Panc1 (cell line): ENCODE measurements at regions not wholly inside any gene's neighbourhood (a gene's known extent, or its start where the extent isn't known, plus 50 kb on each side); places are given as distances from the start of the nearest gene placed in this dataset.

Experiments
- ATAC-seq: fragments of 200-7000 bp; cut with Tn5 transposase; 2 replicates; pipeline ENCODE4 v1.9.1; 2020; ENCODE audit warnings: mild to moderate bottlenecking, moderate library complexity
- BruUV-seq: library from RNA; stranded (reverse); fragments of 400-500 nt; replicated peaks from 2 replicates; lab custom pipeline; 2021; lab: Mats Ljungman, UMichigan
- CTCF ChIA-PET: fragments of 300-600 bp; sonication (Branson Sonifier 250); formaldehyde crosslinking; loops from one replicate; lab custom pipeline; 2022; ENCODE audit warnings: antibody characterized with exemption; lab: Charles Lee
- POLR2A ChIA-PET: fragments of 300-600 bp; sonication (Branson Sonifier 250); formaldehyde crosslinking; loops from one replicate; lab custom pipeline; 2022; ENCODE audit warnings: antibody characterized with exemption; lab: Charles Lee
- DNase-seq: peaks from one replicate; pipeline ENCODE4 v3.0.0-alpha.2; 2010; ENCODE audit warnings: low read depth, low spot score
- H3K27ac ChIP-seq: 2 replicates; pipeline ENCODE4 v1.5.1; 2011; ENCODE audit warnings: mild to moderate bottlenecking, low read length, inconsistent platforms
- H3K27me3 ChIP-seq: fragments of 200-500 bp; sonication (Bioruptor generic); 2 replicates; pipeline ENCODE4 v1.6.0; 2014; ENCODE audit warnings: low read length, inconsistent platforms; ENCODE audit not compliant: control insufficient read depth, insufficient read depth
- H3K36me3 ChIP-seq: fragments of 200-500 bp; sonication (Bioruptor generic); 2 replicates; pipeline ENCODE4 v1.5.1; 2014; ENCODE audit warnings: inconsistent platforms, mild to moderate bottlenecking, low read length, moderate library complexity; ENCODE audit not compliant: control insufficient read depth, insufficient read depth
- H3K4me1 ChIP-seq: 2 replicates; pipeline ENCODE4 v1.5.1; 2011; ENCODE audit warnings: inconsistent platforms, mild to moderate bottlenecking, low read length, moderate library complexity; ENCODE audit not compliant: control insufficient read depth, insufficient read depth
- H3K4me3 ChIP-seq, 2 experiments: 2 replicates each; pipeline ENCODE4 v1.5.1; 2011 to 2012; ENCODE audit warnings: low read depth in 2 of 2, low read length in 2 of 2, mild to moderate bottlenecking in 2 of 2, inconsistent platforms in 1 of 2, moderate library complexity in 1 of 2
- H3K9me3 ChIP-seq: fragments of 200-500 bp; sonication (Bioruptor generic); 2 replicates; pipeline ENCODE4 v1.5.1; 2014; ENCODE audit warnings: low read depth, mild to moderate bottlenecking, inconsistent platforms, low read length, moderate library complexity; ENCODE audit not compliant: control insufficient read depth, insufficient read depth
- CTCF ChIP-seq: fragments of 450-650 bp; IDR thresholded peaks from 2 replicates; pipeline ENCODE4 v1.5.1; 2017; ENCODE audit warnings: mild to moderate bottlenecking
- POLR2AphosphoS5 ChIP-seq: IDR thresholded peaks from 2 replicates; pipeline ENCODE4 v1.6.1; 2012; ENCODE audit warnings: mild to moderate bottlenecking, low read depth, low read length, moderate library complexity
- SIN3A ChIP-seq: IDR thresholded peaks from 2 replicates; pipeline ENCODE4 v1.6.1; 2012; ENCODE audit warnings: low read depth, mild to moderate bottlenecking, low read length, moderate library complexity, borderline replicate concordance; ENCODE audit not compliant: insufficient read depth
- TCF7L2 ChIP-seq: IDR thresholded peaks from 2 replicates; pipeline ENCODE4 v1.6.1; 2011; ENCODE audit warnings: mild to moderate bottlenecking, low read depth, low read length, inconsistent platforms
- in situ Hi-C: cut with HindIII; loops from 2 replicates; pipeline ENCODE4 v1.10.0; 2016; ENCODE audit warnings: low sequenced_read_pairs, low pct_unique_long_range_greater_than_20kb
- intact Hi-C: fragments of 100-400 bp; cut with micrococcal nuclease; formaldehyde crosslinking; loops from one replicate; pipeline ENCODE4 v1.10.0; 2022; ENCODE audit not compliant: unreplicated experiment
- TF ChIP-seq, protein P1 (sequence below), 2 experiments: IDR thresholded peaks; 2 replicates each; pipeline ENCODE4 v1.6.1; 2011 to 2012; ENCODE audit warnings: low read depth in 2 of 2, control low read depth in 1 of 2, low read length in 1 of 2, mild to moderate bottlenecking in 1 of 2, moderate library complexity in 1 of 2; ENCODE audit not compliant: insufficient read depth in 1 of 2

DNA sequence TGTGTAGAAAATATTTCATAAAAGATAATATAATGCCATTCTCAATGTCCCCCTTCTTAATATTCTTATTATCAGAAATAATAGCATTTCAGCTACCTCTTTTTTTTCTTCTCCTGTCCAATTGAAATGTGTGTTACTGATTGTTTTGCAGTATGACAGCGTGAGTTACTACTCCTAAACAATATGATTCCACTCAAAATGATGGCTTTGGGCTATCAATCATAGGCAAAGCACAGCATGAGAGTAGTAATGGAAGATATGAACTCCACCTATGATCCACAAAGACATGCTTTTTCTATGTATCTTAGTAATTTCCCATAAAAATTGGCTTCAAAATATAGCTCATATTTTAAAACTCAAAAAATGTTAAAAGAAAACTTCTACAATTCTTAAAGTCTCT lies 867.3 kb upstream of the NUDT12 start:
- no peak for DNase-seq
- no TSS peak for BruUV-seq
- no peak overlapping the region for H3K27ac ChIP-seq
- in situ Hi-C loops (no loop called here), intact Hi-C loops (no loop called here)
- no peaks in the 10 kb centered on the region for H3K4me1 ChIP-seq
- TF ChIP-seq SIN3A (no peak), POLR2AphosphoS5 (no peak), CTCF (no peak)
- TF ChIP-seq, protein P1, sequence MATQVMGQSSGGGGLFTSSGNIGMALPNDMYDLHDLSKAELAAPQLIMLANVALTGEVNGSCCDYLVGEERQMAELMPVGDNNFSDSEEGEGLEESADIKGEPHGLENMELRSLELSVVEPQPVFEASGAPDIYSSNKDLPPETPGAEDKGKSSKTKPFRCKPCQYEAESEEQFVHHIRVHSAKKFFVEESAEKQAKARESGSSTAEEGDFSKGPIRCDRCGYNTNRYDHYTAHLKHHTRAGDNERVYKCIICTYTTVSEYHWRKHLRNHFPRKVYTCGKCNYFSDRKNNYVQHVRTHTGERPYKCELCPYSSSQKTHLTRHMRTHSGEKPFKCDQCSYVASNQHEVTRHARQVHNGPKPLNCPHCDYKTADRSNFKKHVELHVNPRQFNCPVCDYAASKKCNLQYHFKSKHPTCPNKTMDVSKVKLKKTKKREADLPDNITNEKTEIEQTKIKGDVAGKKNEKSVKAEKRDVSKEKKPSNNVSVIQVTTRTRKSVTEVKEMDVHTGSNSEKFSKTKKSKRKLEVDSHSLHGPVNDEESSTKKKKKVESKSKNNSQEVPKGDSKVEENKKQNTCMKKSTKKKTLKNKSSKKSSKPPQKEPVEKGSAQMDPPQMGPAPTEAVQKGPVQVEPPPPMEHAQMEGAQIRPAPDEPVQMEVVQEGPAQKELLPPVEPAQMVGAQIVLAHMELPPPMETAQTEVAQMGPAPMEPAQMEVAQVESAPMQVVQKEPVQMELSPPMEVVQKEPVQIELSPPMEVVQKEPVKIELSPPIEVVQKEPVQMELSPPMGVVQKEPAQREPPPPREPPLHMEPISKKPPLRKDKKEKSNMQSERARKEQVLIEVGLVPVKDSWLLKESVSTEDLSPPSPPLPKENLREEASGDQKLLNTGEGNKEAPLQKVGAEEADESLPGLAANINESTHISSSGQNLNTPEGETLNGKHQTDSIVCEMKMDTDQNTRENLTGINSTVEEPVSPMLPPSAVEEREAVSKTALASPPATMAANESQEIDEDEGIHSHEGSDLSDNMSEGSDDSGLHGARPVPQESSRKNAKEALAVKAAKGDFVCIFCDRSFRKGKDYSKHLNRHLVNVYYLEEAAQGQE (IDR thresholded peaks at IDR 0.05; ENCODE audit: insufficient read depth in 1 of 2, low read depth in 2 of 2, low read length in 1 of 2) = no peak
- no peak for ATAC-seq
- no peaks in the 10 kb centered on the region for H3K36me3 ChIP-seq
- POLR2A ChIA-PET = no interaction called here
- no peaks in the 10 kb centered on the region for H3K27me3 ChIP-seq
- H3K4me3 ChIP-seq = no peak overlapping the region
- H3K9me3 ChIP-seq = no peaks in the 10 kb centered on the region
- CTCF ChIA-PET = no interaction called here

DNA sequence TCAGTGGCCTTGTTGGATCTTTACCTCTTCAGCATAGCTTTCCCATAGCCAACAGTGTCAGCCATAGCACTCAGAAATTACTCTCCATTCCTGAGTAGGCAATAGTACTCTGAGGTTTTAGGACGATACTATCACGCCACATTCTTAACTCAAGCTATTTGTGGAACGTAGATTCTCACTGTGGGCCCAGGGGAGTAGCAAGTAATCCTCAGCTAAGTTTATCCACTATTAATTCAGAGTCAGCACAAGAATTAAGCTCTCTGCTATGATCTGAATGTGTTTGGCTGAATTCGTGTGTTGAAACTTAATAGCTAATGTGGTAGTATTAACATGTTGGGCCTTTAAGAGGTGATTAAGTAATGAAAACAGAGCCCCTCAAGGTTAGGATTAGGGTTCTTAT lies 858.8 kb upstream of the NUDT12 start:
- intact Hi-C loops = no loop called here
- in situ Hi-C loops = no loop called here

More for the DNA sequence above, 858.8 kb upstream of the NUDT12 start:
- no peak for ATAC-seq
- TF ChIP-seq SIN3A (no peak), TCF7L2 (no peak), CTCF (no peak), POLR2AphosphoS5 (no peak)
- TF ChIP-seq, protein P1 (IDR thresholded peaks at IDR 0.05; ENCODE audit: insufficient read depth in 1 of 2, low read depth in 2 of 2, low read length in 1 of 2) = no peak
- H3K36me3 ChIP-seq = no peaks in the 10 kb centered on the region
- no peak for DNase-seq
- CTCF ChIA-PET = no interaction called here
- no peaks in the 10 kb centered on the region for H3K4me1 ChIP-seq
- POLR2A ChIA-PET = interaction anchor here (0.5 kb wide), 1 partner anchor 590 kb away, joined by 5 read pairs; no protein-coding TSS in a partner anchor
- no peaks in the 10 kb centered on the region for H3K9me3 ChIP-seq
- no peak overlapping the region for H3K27ac ChIP-seq
- H3K27me3 ChIP-seq = no peaks in the 10 kb centered on the region
- BruUV-seq = no TSS peak
- H3K4me3 ChIP-seq = no peak overlapping the region
